Spleen (tissue), 11 donors: ENCODE measurements at regions not wholly inside any gene's neighbourhood (a gene's known extent, or its start where the extent isn't known, plus 50 kb on each side); places are given as distances from the start of the nearest gene placed in this dataset.

Source experiments
- DNase-seq: peaks from one replicate; pipeline ENCODE4 v3.0.0-alpha.2; 2020
- H3K27ac ChIP-seq, 8 donors: fragments of 200-600 bp; sonication (generic) in 7 of 8; 1 replicate in 4 of 8; 2 replicates in 4 of 8; pipeline versions ENCODE4 v1.5.0 to v1.8.0; 2016 to 2021; ENCODE audit warnings: inconsistent platforms in 4 of 8, mild to moderate bottlenecking in 4 of 8, moderate library complexity in 1 of 8
- H3K27me3 ChIP-seq, 7 donors: fragments of 200-600 bp; sonication (generic) in 6 of 7; replicated peaks in 1 of 7; 1 replicate in 4 of 7; 2 replicates in 3 of 7; pipeline versions ENCODE4 v1.5.0 to v1.8.0; 2016 to 2021; ENCODE audit warnings: inconsistent platforms in 3 of 7, mild to moderate bottlenecking in 1 of 7
- H3K36me3 ChIP-seq, 6 donors: fragments of 200-600 bp; sonication (generic) in 5 of 6; 1 replicate in 4 of 6; 2 replicates in 2 of 6; pipeline versions ENCODE4 v1.5.0 to v1.8.0; 2016 to 2021; ENCODE audit warnings: inconsistent platforms in 2 of 6
- H3K4me1 ChIP-seq, 6 donors: fragments of 200-600 bp; sonication (generic) in 5 of 6; 1 replicate in 3 of 6; 2 replicates in 3 of 6; pipeline versions ENCODE4 v1.5.0 to v1.8.0; 2016 to 2021; ENCODE audit warnings: inconsistent platforms in 3 of 6
- H3K4me3 ChIP-seq, 8 donors: fragments of 200-600 bp; sonication (generic) in 7 of 8; 1 replicate in 4 of 8; 2 replicates in 4 of 8; pipeline versions ENCODE4 v1.5.0 to v1.8.0; 2016 to 2021; ENCODE audit warnings: inconsistent platforms in 4 of 8, mild to moderate bottlenecking in 4 of 8, moderate library complexity in 2 of 8
- H3K9me3 ChIP-seq, 8 donors: fragments of 200-600 bp; sonication (generic) in 7 of 8; 1 replicate in 4 of 8; 2 replicates in 4 of 8; pipeline versions ENCODE4 v1.5.0 to v1.8.0; 2016 to 2021; ENCODE audit warnings: inconsistent platforms in 4 of 8
- POLR2A ChIP-seq, 3 donors: fragments of 450-650 bp; IDR thresholded peaks; one replicate each; pipeline ENCODE4 v1.5.1; 2017; ENCODE audit warnings: antibody characterized with exemption in 3 of 3, mild to moderate bottlenecking in 1 of 3
- POLR2AphosphoS5 ChIP-seq, 3 donors: sonication (generic); formaldehyde crosslinking; IDR thresholded peaks; one replicate each; pipeline ENCODE4 v1.5.1; 2017; ENCODE audit warnings: antibody characterized with exemption in 3 of 3
- WGBS, 5 donors: extraction: QIAGEN DNeasy Blood & Tissue Kit in 3 of 5; methylation state at CpG; one replicate each; pipeline versions ENCODE4 v1.1.5 to v1.1.7; 2013 to 2018; 5-methylcytosine and 5-hydroxymethylcytosine counted together
- intact Hi-C: fragments of 100-400 bp; cut with DNase I; formaldehyde crosslinking; loops from one replicate; pipeline ENCODE4 v1.15.0; 2023; ENCODE audit warnings: low total_unique reads
- TF ChIP-seq, protein P1 (sequence below), 11 experiments: fragments of 200-600 bp in 7 of 11; fragments of 450-650 bp in 4 of 11; sonication (generic) in 4 of 11; IDR thresholded peaks in 8 of 11; conservative IDR thresholded peaks in 3 of 11; 1 replicate in 7 of 11; 2 replicates in 4 of 11; pipeline versions ENCODE4 v1.4.0 to v1.8.0; 2016 to 2021; ENCODE audit warnings: antibody characterized with exemption in 11 of 11, inconsistent platforms in 4 of 11, mild to moderate bottlenecking in 1 of 11
- donor health status: healthy with polysubstance abuse.
- donor health status: DM: no; HTN: no; CAD: no; lungs with moderate emphysema.
- donor health status: DM: no; HTN: no; CAD: no.
- donor health status: Bipolar disorder and iron deficiency.
- donor health status: healthy.
- donor health status: DM: no; HTN: no; CAD: no.
- donor health status: DM: yes; HTN: yes; CAD: no.

DNA sequence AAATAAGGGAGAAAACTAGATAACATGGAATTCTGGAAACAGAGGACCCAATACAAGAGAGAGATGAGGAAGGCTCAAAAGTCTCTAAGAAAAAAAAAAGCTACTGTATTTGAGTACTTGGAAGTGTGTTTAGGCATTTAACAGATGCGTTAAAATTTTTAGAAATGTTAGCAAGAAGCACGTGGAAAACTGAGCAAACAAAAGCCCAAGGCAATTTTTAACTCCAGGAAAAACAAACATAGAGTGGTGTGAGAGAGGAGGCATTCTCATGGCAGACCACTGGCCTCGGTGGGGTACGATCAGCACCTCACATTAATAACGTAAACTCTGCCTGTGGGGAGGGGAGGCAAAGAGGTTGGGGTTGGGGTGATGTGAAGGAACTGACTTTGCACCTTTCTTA is 321.4 kb downstream of the GADD45G start:
- Histone ChIP-seq H3K36me3 (no peaks in the 10 kb centered on the region), H3K4me3 (no peak overlapping the region)
- WGBS, 5 donors, result 86 to 93% (median 90%) methylated on average over 5 of the region's 5 CpGs

DNA sequence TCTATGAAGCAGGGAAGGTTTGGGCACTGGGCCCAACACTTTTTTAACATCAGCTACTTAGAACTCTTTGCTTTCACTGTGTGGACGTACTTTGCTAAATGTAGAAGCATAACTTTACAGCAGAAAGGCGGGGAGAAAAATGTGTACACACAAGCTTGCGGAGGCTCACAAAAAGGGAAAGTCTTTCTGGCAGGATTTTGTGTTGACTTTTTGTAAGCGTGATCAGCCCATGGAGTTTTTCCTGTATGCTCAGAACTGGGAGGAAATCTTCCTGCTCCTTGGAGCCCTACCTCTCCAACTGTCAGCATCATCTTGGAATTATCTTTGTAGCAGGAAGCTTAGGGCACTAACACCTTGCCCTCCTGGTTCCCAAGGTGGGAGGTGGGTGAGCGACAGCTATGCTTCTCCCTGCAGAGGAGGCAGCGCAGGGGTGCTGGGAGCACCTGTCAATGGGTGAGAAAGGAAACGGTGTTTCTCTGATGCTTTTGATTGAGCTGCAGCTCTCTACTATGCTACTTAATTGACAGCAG is 321.9 kb downstream of the GADD45G start:
- no peak for TF ChIP-seq POLR2A (IDR thresholded peaks at IDR 0.05)
- TF ChIP-seq, protein P1, sequence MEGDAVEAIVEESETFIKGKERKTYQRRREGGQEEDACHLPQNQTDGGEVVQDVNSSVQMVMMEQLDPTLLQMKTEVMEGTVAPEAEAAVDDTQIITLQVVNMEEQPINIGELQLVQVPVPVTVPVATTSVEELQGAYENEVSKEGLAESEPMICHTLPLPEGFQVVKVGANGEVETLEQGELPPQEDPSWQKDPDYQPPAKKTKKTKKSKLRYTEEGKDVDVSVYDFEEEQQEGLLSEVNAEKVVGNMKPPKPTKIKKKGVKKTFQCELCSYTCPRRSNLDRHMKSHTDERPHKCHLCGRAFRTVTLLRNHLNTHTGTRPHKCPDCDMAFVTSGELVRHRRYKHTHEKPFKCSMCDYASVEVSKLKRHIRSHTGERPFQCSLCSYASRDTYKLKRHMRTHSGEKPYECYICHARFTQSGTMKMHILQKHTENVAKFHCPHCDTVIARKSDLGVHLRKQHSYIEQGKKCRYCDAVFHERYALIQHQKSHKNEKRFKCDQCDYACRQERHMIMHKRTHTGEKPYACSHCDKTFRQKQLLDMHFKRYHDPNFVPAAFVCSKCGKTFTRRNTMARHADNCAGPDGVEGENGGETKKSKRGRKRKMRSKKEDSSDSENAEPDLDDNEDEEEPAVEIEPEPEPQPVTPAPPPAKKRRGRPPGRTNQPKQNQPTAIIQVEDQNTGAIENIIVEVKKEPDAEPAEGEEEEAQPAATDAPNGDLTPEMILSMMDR (IDR thresholded peaks at IDR 0.05 in 8 of 11, conservative IDR thresholded peaks at IDR 0.05 in 3 of 11), result no peak
- no peak for TF ChIP-seq POLR2AphosphoS5 (IDR thresholded peaks at IDR 0.05)
- no peak for DNase-seq
- Histone ChIP-seq H3K27ac (no peak overlapping the region), H3K36me3 (no peaks in the 10 kb centered on the region), H3K9me3 (no peaks in the 10 kb centered on the region), H3K27me3 (peaks cover 0 to 5% (median 0%) of the 10 kb centered on the region in 7 donors), H3K4me1 (peaks cover 5 to 25% (median 16%) of the 10 kb centered on the region in 6 donors), H3K4me3 (no peak overlapping the region)
- 76 to 89% (median 81%) methylated on average over 7 of the region's 7 CpGs for WGBS, 5 donors
- intact Hi-C loops, result no loop called here

More for the DNA sequence above, 321.4 kb downstream of the GADD45G start:
- no peak for TF ChIP-seq POLR2A (IDR thresholded peaks at IDR 0.05)
- no peak for TF ChIP-seq POLR2AphosphoS5 (IDR thresholded peaks at IDR 0.05)
- TF ChIP-seq, protein P1 (IDR thresholded peaks at IDR 0.05 in 8 of 11, conservative IDR thresholded peaks at IDR 0.05 in 3 of 11), result no peak
- Histone ChIP-seq H3K4me1 (peaks cover 5 to 25% (median 16%) of the 10 kb centered on the region in 6 donors), H3K27ac (no peak overlapping the region), H3K27me3 (peaks cover 0 to 5% (median 0%) of the 10 kb centered on the region in 7 donors), H3K9me3 (no peaks in the 10 kb centered on the region)
- DNase-seq, result no peak
- intact Hi-C loops, result no loop called here

DNA sequence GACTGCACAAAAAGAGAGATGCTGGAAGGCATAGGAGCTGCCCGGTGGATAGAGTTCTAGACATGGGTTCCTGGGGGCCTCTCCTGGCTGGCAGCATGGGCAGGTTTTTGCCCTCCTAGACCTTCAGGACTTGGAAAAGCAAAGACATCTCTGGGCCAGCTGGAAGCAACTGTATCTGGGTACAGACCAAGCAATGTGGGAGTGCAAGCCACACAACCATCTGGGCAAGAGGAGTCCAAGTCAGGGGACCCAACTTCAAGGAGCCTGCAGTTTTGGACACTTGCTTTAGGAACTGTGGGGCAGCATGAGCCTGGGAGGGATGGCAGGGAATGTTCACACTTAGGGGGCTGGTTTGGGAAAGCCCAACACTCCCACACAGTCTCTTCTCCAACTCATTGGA is 323.3 kb downstream of the GADD45G start:
- Histone ChIP-seq H3K4me1 (peaks cover 5 to 25% (median 16%) of the 10 kb centered on the region in 6 donors), H3K9me3 (no peaks in the 10 kb centered on the region), H3K27ac (no peak overlapping the region), H3K4me3 (no peak overlapping the region), H3K36me3 (no peaks in the 10 kb centered on the region), H3K27me3 (peaks cover 0 to 5% (median 0%) of the 10 kb centered on the region in 7 donors)
- intact Hi-C loops, result no loop called here
- 93 to 100% (median 98%) methylated on average over 1 of the region's 1 CpG for WGBS, 5 donors
- TF ChIP-seq, protein P1 (IDR thresholded peaks at IDR 0.05 in 8 of 11, conservative IDR thresholded peaks at IDR 0.05 in 3 of 11), result no peak
- TF ChIP-seq POLR2AphosphoS5 (IDR thresholded peaks at IDR 0.05), result no peak
- no peak for TF ChIP-seq POLR2A (IDR thresholded peaks at IDR 0.05)
- no peak for DNase-seq

DNA sequence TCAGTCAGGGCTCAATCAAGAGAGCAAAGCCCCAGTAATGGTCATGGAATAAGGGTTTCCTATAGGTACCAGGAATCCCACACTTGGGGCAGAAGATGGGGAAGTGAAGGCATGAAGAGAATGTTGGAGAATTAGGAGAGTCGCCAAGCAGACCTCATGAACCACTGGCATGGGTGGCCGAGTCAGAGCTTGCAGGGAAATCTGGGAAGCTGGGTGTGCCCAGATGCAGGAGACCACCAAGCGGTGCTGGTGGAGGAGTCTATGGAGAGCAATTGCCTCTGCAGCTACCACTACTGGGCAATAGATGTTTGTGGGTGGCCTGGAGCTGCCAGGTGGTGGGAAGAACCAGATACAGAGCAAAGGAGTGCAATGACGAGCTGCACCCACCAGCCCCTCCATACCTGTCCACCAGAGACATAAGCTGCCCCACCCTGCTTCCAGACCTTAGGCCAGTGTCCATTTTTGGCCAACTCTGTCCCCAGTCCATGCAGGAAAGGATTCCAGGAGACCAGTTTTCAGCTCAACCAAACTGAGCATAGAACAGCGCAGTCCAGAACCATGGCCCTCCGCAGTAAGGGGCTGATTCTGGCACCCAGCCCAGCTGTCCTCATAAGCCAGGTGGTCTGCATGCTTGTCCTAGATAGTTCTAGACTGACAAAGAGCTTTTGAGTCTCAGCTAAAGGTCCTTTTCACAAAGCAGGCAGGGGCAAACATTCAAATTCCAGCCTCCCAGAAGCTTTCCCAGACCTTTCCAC is 323.9 kb downstream of the GADD45G start:
- WGBS, 5 donors, result 93 to 95% (median 95%) methylated on average over 6 of the region's 6 CpGs
- Histone ChIP-seq H3K9me3 (no peaks in the 10 kb centered on the region), H3K36me3 (no peaks in the 10 kb centered on the region), H3K4me1 (peaks cover 5 to 24% (median 16%) of the 10 kb centered on the region in 6 donors), H3K27ac (no peak overlapping the region), H3K4me3 (no peak overlapping the region), H3K27me3 (peaks cover 0 to 5% (median 0%) of the 10 kb centered on the region in 7 donors)
- no peak for TF ChIP-seq POLR2A (IDR thresholded peaks at IDR 0.05)
- TF ChIP-seq, protein P1 (IDR thresholded peaks at IDR 0.05 in 8 of 11, conservative IDR thresholded peaks at IDR 0.05 in 3 of 11), result no peak
- no peak for TF ChIP-seq POLR2AphosphoS5 (IDR thresholded peaks at IDR 0.05)
- DNase-seq, result no peak
- intact Hi-C loops, result no loop called here
